CD14-positive monocyte (primary cell): ENCODE measurements at regions not wholly inside any gene's neighbourhood (a gene's known extent, or its start where the extent isn't known, plus 50 kb on each side); places are given as distances from the start of the nearest gene placed in this dataset.

ENCODE experiments used
- DNase-seq, 3 donors: peaks; one replicate each; pipeline ENCODE4 v3.0.0-alpha.2; 2011 to 2022
- H2AFZ ChIP-seq: 2 replicates; pipeline ENCODE4 v1.6.0; 2012; ENCODE audit warnings: mild to moderate bottlenecking, low read depth, low read length, inconsistent platforms; ENCODE audit not compliant: insufficient read depth, poor library complexity, severe bottlenecking
- H3K27ac ChIP-seq, 2 donors: 1 replicate in 1 of 2; 2 replicates in 1 of 2; pipeline ENCODE4 v1.5.1; 2012 to 2013; ENCODE audit warnings: low read length in 2 of 2, control low read depth in 1 of 2, inconsistent platforms in 1 of 2, low read depth in 1 of 2, mild to moderate bottlenecking in 1 of 2
- H3K27me3 ChIP-seq, 2 donors: one replicate each; pipeline versions ENCODE4 v1.6.0 to v1.6.1; 2011 to 2013; ENCODE audit warnings: low read length in 2 of 2; ENCODE audit not compliant: control insufficient read depth in 2 of 2, insufficient read depth in 2 of 2
- H3K36me3 ChIP-seq, 2 donors: replicated peaks in 1 of 2; 1 replicate in 1 of 2; 2 replicates in 1 of 2; pipeline versions ENCODE4 v1.5.1 to v1.6.1; 2012 to 2013; ENCODE audit warnings: low read length in 2 of 2, control low read depth in 1 of 2, inconsistent platforms in 1 of 2, mild to moderate bottlenecking in 1 of 2; ENCODE audit not compliant: insufficient read depth in 2 of 2, control insufficient read depth in 1 of 2
- H3K4me1 ChIP-seq, 2 donors: 1 replicate in 1 of 2; 2 replicates in 1 of 2; pipeline versions ENCODE4 v1.5.1 to v1.6.1; 2012 to 2013; ENCODE audit warnings: low read length in 2 of 2, control low read depth in 1 of 2, inconsistent platforms in 1 of 2, mild to moderate bottlenecking in 1 of 2, moderate library complexity in 1 of 2; ENCODE audit not compliant: insufficient read depth in 2 of 2, control insufficient read depth in 1 of 2
- H3K4me2 ChIP-seq: replicated peaks from 2 replicates; pipeline ENCODE3; 2012; ENCODE audit warnings: low read length, moderate library complexity, mild to moderate bottlenecking; ENCODE audit not compliant: poor library complexity, severe bottlenecking; ENCODE audit errors: extremely low read depth
- H3K4me3 ChIP-seq, 3 experiments: fragments of 200-600 bp in 1 of 3; sonication (generic) in 1 of 3; replicated peaks in 1 of 3; 1 replicate in 2 of 3; 2 replicates in 1 of 3; pipeline ENCODE4 v1.5.1; 2011 to 2013; ENCODE audit warnings: low read length in 3 of 3, mild to moderate bottlenecking in 3 of 3, control low read depth in 2 of 3, low read depth in 2 of 3, inconsistent platforms in 1 of 3, moderate library complexity in 1 of 3
- H3K79me2 ChIP-seq: 2 replicates; pipeline ENCODE4 v1.6.0; 2012; ENCODE audit warnings: mild to moderate bottlenecking, control low read depth, inconsistent platforms, low read length, moderate library complexity; ENCODE audit not compliant: insufficient read depth
- H3K9ac ChIP-seq: 2 replicates; pipeline ENCODE4 v1.6.0; 2017; ENCODE audit warnings: low read length, mild to moderate bottlenecking; ENCODE audit not compliant: insufficient read depth, poor library complexity, severe bottlenecking
- H3K9me3 ChIP-seq, 2 donors: replicated peaks in 1 of 2; 1 replicate in 1 of 2; 2 replicates in 1 of 2; pipeline versions ENCODE4 v1.5.1 to v1.6.1; 2012 to 2013; ENCODE audit warnings: low read length in 2 of 2, control low read depth in 1 of 2; ENCODE audit not compliant: control insufficient read depth in 1 of 2, insufficient read depth in 1 of 2
- H4K20me1 ChIP-seq: 2 replicates; pipeline ENCODE4 v1.6.0; 2012; ENCODE audit warnings: mild to moderate bottlenecking, low read length, control low read depth, moderate library complexity; ENCODE audit not compliant: insufficient read depth
- H3K27ac Mint-ChIP-seq, 7 donors: one replicate each; pipeline ENCODE4 v1.8.0; 2020; ENCODE audit warnings: mild to moderate bottlenecking in 7 of 7, mixed read lengths in 7 of 7, moderate library complexity in 6 of 7, inconsistent platforms in 2 of 7
- H3K27me3 Mint-ChIP-seq, 3 donors: one replicate each; pipeline ENCODE4 v1.8.0; 2021 to 2022; ENCODE audit warnings: low read depth in 3 of 3, mild to moderate bottlenecking in 3 of 3, mixed read lengths in 3 of 3, moderate library complexity in 3 of 3, inconsistent platforms in 1 of 3
- H3K36me3 Mint-ChIP-seq, 2 donors: one replicate each; pipeline ENCODE4 v1.8.0; 2020; ENCODE audit warnings: mixed read lengths in 2 of 2, inconsistent platforms in 1 of 2, mild to moderate bottlenecking in 1 of 2
- H3K4me1 Mint-ChIP-seq: one replicate; pipeline ENCODE4 v1.8.0; 2020; ENCODE audit warnings: mild to moderate bottlenecking, mixed read lengths
- H3K4me3 Mint-ChIP-seq, 2 donors: one replicate each; pipeline ENCODE4 v1.8.0; 2020; ENCODE audit warnings: mild to moderate bottlenecking in 2 of 2, mixed read lengths in 2 of 2, moderate library complexity in 1 of 2
- H3K9me3 Mint-ChIP-seq, 7 donors: one replicate each; pipeline ENCODE4 v1.8.0; 2020 to 2022; ENCODE audit warnings: mixed read lengths in 7 of 7, mild to moderate bottlenecking in 6 of 7, moderate library complexity in 6 of 7, inconsistent platforms in 2 of 7
- CTCF ChIP-seq: fragments of 200-600 bp; IDR thresholded peaks from one replicate; pipeline ENCODE4 v1.8.0; 2022; ENCODE audit warnings: antibody characterized with exemption, mild to moderate bottlenecking
- WGBS: methylation state at CpG from one replicate; pipeline ENCODE4 v1.1.5; 2013; ENCODE audit warnings: missing lambda C conversion rate; ENCODE audit not compliant: insufficient coverage; 5-methylcytosine and 5-hydroxymethylcytosine counted together
- intact Hi-C, 2 donors: fragments of 100-400 bp; cut with micrococcal nuclease; formaldehyde crosslinking; loops; one replicate each; pipeline versions ENCODE4 v1.15.0 to v1.15.1; 2023

- Mint-ChIP-seq H3K4me3 (no peak overlapping the region), H3K9me3 (peaks cover 0 to 3% (median 0%) of the 10 kb centered on the region in 7 donors), H3K4me1 (no peaks in the 10 kb centered on the region), H3K27ac (no peak overlapping the region), H3K27me3 (peaks cover 0 to 2% (median 0%) of the 10 kb centered on the region in 3 donors), H3K36me3 (no peaks in the 10 kb centered on the region)
- Histone ChIP-seq H4K20me1 (no peaks in the 10 kb centered on the region), H3K4me1 (no peaks in the 10 kb centered on the region), H3K9me3 (no peaks in the 10 kb centered on the region), H3K4me2 (no peak overlapping the region), H3K36me3 (no peaks in the 10 kb centered on the region), H3K27ac (no peak overlapping the region), H2AFZ (no peak overlapping the region), H3K9ac (no peak overlapping the region), H3K27me3 (no peaks in the 10 kb centered on the region), H3K4me3 (no peak overlapping the region), H3K79me2 (no peaks in the 10 kb centered on the region)
- intact Hi-C loops, result no loop called here
- no peak for TF ChIP-seq CTCF
- DNase-seq, result no peak
These were observed 515.1 kb downstream of the TECRL start for GRCh38 chr4:63894161-63894560.

GRCh38 chr4:63869370-63869769, 539.9 kb downstream of the TECRL start:
- H3K27ac Mint-ChIP-seq, result no peak overlapping the region
- H3K27me3 Mint-ChIP-seq, result no peaks in the 10 kb centered on the region
- Histone ChIP-seq H3K27me3 (no peaks in the 10 kb centered on the region), H3K4me1 (no peaks in the 10 kb centered on the region), H3K27ac (no peak overlapping the region), H3K4me2 (no peak overlapping the region), H3K36me3 (no peaks in the 10 kb centered on the region), H3K4me3 (no peak overlapping the region), H3K9me3 (no peaks in the 10 kb centered on the region), H4K20me1 (no peaks in the 10 kb centered on the region), H2AFZ (no peak overlapping the region), H3K79me2 (no peaks in the 10 kb centered on the region), H3K9ac (no peak overlapping the region)
- H3K36me3 Mint-ChIP-seq, result no peaks in the 10 kb centered on the region
- no peaks in the 10 kb centered on the region for H3K4me1 Mint-ChIP-seq
- no CpG with 5 or more reads among the region's 2 CpGs for WGBS
- H3K4me3 Mint-ChIP-seq, result no peak overlapping the region
- no peak for DNase-seq
- intact Hi-C loops, result no loop called here
- H3K9me3 Mint-ChIP-seq, result peaks cover 0 to 3% (median 0%) of the 10 kb centered on the region in 7 donors
- TF ChIP-seq CTCF, result no peak
